AG20443 (cell line): ENCODE measurements at regions not wholly inside any gene's neighbourhood (a gene's known extent, or its start where the extent isn't known, plus 50 kb on each side); places are given as distances from the start of the nearest gene placed in this dataset.
"Not testable (repeated sequence)": the region's sequence is repeated elsewhere in the genome, so short reads cannot be mapped to it uniquely, and the experiment has no call there.

Source experiments
- DNase-seq: peaks from one replicate; pipeline ENCODE4 v3.0.0; 2012; ENCODE audit warnings: low spot score, mixed read lengths

- no peak for DNase-seq
Observed at GRCh38 chr20:7792150-7792869, 147.9 kb downstream of the HAO1 start.

DNA sequence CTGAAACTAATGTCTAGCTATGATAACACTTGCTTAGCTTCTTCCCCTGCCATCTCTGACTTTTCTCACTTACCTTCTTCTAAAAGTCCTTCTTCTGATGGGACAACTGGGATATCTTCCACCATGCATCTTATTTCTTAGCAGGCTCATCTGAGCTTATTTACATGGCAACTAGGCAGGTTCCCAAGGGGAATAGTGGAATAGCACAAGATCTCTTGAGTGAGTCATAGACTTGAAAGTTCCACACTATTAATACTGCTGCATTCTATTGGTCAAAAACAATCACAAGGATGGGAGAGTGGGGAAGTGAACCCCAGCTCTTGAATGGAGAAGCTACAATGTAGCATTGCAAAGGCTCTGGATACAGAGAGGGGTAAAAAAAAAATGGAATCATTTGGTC, 142.1 kb downstream of the HAO1 start:
- no peak for DNase-seq

DNA sequence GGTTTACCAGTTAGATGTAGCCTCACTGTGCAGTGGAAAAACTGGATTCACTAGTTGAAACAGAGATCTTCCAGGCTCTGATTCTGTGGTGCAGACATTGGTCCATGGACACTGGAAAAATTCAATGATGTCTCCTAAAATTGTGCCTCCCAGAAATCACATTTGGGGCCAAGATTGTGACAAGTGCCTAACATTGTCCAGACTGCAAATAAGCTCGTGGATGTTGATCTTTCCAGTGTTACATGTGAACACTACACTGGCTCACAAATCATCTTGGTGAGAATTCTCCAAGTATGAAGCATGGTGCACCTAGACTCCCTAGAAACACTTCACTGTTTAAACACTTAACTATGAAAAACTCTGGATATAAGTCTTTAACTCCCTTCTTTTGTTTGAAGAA, 140.4 kb downstream of the HAO1 start:
- DNase-seq, result no peak

DNA sequence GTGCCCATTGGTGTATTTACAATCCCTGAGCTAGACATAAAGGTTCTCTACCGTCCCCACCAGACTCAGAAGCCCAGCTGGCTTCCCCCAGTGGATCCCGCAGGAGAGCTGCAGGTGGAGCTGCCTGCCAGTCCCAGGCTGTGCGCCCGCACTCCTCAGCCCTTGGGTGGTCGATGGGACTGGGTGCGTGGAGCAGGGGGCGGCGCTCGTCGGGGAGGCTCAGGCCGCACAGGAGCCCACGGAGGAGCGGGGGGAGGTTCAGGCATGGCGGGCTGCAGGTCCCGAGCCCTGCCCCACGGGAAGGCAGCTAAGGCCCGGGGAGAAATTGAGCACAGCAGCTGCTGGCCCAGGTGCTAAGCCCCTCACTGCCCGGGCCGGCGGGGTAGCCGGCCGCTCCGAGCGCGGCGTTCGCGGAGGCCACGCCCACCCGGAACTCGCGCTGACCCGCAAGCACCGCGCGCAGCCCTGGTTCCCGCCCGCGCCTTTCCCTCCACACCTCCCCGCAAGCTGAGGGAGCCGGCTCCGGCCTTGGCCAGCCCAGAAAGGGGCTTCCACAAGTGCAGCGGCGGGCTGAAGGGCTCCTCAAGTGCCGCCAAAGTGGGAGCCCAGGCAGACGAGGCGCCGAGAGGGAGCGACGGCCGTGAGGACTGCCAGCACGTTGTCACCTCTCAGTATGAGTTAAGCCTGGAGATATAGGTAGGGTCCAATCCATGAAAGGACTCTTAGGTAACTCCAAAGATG, 136.7 kb downstream of the HAO1 start:
- not testable (repeated sequence) for DNase-seq

DNA sequence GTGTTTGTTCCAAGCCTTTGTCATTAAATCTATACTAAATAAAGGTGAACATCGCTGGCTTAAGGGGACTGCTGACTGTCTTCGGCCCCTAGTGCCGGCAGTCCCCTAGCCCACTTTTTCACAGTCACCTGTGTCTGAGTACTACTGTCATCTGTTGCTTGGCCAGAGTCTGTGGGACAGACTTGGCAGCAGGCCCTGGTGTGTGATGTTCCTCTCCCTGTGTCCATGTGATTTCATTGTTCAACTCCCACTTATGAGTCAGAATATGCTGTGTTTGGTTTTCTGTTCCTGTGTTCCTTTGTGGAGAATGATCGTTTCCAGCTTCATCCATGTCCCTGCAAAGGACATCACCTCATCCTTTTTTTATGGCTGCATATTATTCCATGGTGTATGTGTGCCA, 133.4 kb downstream of the HAO1 start:
- DNase-seq, result no peak

DNA sequence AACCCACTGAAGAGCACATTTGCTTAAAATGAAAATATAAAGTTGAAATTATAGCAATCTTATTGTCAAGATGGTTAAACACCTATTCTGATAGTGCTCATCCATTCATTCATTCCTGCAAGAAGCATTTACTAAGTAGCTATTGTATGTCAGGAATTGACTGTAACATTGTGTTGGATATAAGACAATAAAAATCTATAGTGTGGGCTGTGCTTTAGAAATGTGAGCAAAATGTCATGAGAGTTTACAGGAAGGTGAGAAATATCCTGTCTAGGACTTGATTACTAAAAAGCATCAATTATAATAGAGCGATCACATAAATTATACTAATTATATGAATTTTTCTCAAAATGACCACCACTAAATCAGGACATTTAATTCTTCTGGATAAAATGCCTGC, 123.0 kb downstream of the HAO1 start:
- DNase-seq, result no peak

- no peak for DNase-seq
Observed at GRCh38 chr20:7818477-7818876, 121.8 kb downstream of the HAO1 start.

- no peak for DNase-seq
Observed at GRCh38 chr20:7820897-7821296, 119.4 kb downstream of the HAO1 start.

GRCh38 chr20:7822772-7823171, 117.5 kb downstream of the HAO1 start:
- no peak for DNase-seq

DNA sequence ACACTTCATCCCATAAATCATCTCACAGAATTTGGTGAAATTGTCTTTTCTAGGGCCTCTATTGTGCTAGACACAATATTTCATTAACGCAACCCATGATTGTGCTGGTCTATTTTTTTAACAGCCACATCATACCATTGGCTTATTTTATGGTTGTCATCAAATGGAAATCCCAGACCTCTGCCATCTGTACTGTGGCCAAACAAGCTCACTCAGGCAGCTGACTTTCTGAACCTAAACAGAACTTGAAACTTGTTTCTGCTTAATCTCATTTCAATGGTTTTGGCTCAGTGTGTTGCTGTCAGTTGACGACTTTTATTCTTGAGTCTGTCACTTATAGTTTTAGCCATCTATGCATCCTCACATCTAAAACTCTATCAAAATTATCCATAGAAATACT, 111.8 kb downstream of the HAO1 start:
- no peak for DNase-seq

GRCh38 chr20:7829031-7829430, 111.2 kb downstream of the HAO1 start:
- no peak for DNase-seq

- no peak for DNase-seq
Observed at GRCh38 chr20:7829776-7830175, 110.5 kb downstream of the HAO1 start.
